ENCODE measurements at regions not wholly inside any gene's neighbourhood (a gene's known extent, or its start where the extent isn't known, plus 50 kb on each side); places are given as distances from the start of the nearest gene placed in this dataset.

GRCh38 chr6:130765181-130765727, 62.0 kb upstream of the SMLR1 start:
- no peak for DNase-seq (ENCODE audit: low read depth, low spot score)

DNA sequence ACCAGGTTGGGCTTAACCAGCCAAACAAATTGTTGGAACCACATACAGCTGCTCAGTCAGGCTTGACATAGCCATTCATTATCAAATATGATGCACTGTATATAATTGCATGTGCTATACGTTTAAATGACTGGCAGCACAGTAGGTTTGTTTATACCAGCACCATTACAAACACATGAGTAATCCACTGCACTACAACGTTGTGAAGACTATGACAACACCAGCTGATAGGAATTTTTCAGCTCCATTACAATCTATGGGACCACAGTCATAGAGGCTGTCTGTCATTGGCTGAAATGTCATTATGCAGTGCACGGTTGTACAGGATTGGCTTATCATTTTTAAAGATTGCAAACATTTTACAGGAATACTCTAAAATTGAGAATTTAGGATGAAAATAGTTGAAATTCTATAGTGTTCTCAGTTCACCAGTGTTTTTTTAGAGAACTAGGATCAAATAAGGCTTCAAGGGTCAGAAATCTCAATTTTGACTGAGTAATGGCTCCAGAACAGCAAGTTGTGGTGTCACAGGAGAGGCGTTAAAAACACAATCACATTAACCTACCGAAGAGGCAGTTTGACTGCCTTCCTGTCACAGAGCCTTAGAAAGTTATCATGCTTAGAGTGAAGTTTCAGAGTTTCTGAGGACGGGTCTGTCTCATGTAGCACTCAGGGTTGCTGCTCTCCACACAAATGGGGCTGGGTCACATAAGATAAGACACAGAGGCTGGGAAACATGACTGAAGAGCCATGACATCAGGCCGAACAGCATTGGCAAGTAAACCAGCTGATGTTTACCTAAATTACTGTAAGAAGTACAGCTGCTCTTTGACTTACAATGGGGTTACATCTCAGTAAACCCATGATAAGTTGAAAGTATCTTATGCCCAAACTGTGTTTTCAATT, 60.7 kb upstream of the SMLR1 start:
- DNase-seq (ENCODE audit: low read depth, low spot score) = no peak

DNA sequence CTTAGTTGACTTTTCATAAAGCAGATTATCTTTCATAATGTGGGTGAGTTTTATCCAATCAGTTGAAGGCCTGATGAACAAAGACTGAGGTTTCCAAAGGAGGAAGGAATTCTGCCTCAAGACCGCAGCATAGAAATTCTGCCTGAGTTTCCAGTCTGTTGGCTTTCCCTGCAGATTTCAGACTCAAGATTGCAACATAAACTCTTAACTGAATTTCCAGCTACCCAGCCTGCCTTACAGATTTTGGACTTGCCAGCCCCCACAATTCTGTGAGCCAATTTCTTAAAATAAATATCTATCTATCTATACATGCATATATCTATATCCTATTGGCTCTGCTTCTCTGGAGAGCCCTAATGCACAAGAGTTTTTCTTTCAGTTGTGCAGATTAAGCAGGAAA, 57.3 kb upstream of the SMLR1 start:
- no peak for DNase-seq (ENCODE audit: low read depth, low spot score)

- no peak for DNase-seq (ENCODE audit: low read depth, low spot score)
These were observed 55.5 kb upstream of the SMLR1 start for GRCh38 chr6:130771741-130772140.

- no peak for DNase-seq (ENCODE audit: low read depth, low spot score)
These were observed 53.3 kb upstream of the SMLR1 start for GRCh38 chr6:130773860-130774259.

- DNase-seq (ENCODE audit: low read depth, low spot score) = no peak
These were observed 51.7 kb upstream of the SMLR1 start for GRCh38 chr6:130775411-130776012.

GRCh38 chr6:130776287-130776925, 50.8 kb upstream of the SMLR1 start:
- DNase-seq (ENCODE audit: low read depth, low spot score) = no peak

Data from smooth muscle cell of the brain vasculature (primary cell).